Tibial nerve (tissue), 4 donors: ENCODE measurements at regions not wholly inside any gene's neighbourhood (a gene's known extent, or its start where the extent isn't known, plus 50 kb on each side); places are given as distances from the start of the nearest gene placed in this dataset.
A peak's percentile ranks its signal among the peaks of the same experiment; 100 is the strongest.

Experiments used
- DNase-seq, 2 donors: peaks; one replicate each; pipeline ENCODE4 v3.0.0-alpha.2; 2019; ENCODE audit warnings: low spot score in 2 of 2
- H3K27ac ChIP-seq, 4 donors: fragments of 200-600 bp; sonication (generic) in 3 of 4; one replicate each; pipeline ENCODE4 v1.5.1; 2017 to 2019; ENCODE audit warnings: mild to moderate bottlenecking in 1 of 4
- H3K27me3 ChIP-seq, 2 donors: fragments of 200-600 bp; sonication (generic) in 1 of 2; one replicate each; pipeline versions ENCODE4 v1.5.1 to v1.6.0; 2017 to 2019
- H3K36me3 ChIP-seq, 3 donors: fragments of 200-600 bp; sonication (generic); one replicate each; pipeline ENCODE4 v1.5.1; 2018 to 2019
- H3K4me1 ChIP-seq, 4 donors: fragments of 200-600 bp; sonication (generic) in 3 of 4; one replicate each; pipeline ENCODE4 v1.5.1; 2017 to 2019
- H3K4me3 ChIP-seq, 4 donors: fragments of 200-600 bp; sonication (generic) in 3 of 4; one replicate each; pipeline ENCODE4 v1.5.1; 2017 to 2019; ENCODE audit warnings: mild to moderate bottlenecking in 1 of 4, moderate library complexity in 1 of 4
- H3K9me3 ChIP-seq, 4 donors: fragments of 200-600 bp; sonication (generic) in 3 of 4; one replicate each; pipeline ENCODE4 v1.5.1; 2017 to 2019
- CTCF ChIP-seq, 5 experiments: fragments of 200-600 bp in 3 of 5; fragments of 450-650 bp in 2 of 5; sonication (generic) in 3 of 5; IDR thresholded peaks; one replicate each; pipeline ENCODE4 v1.5.1; 2016 to 2019; ENCODE audit warnings: antibody characterized with exemption in 5 of 5, mild to moderate bottlenecking in 3 of 5, moderate library complexity in 2 of 5
- EP300 ChIP-seq, 2 donors: sonication (generic); formaldehyde crosslinking; IDR thresholded peaks; one replicate each; pipeline ENCODE4 v1.6.1; 2017; ENCODE audit warnings: antibody characterized with exemption in 2 of 2, mild to moderate bottlenecking in 1 of 2
- POLR2A ChIP-seq, 2 donors: fragments of 450-650 bp; IDR thresholded peaks; one replicate each; pipeline ENCODE4 v1.6.1; 2017; ENCODE audit warnings: antibody characterized with exemption in 2 of 2, mild to moderate bottlenecking in 2 of 2, moderate library complexity in 2 of 2
- WGBS, 2 donors: methylation state at CpG; one replicate each; pipeline ENCODE4 v1.1.5; 2018; 5-methylcytosine and 5-hydroxymethylcytosine counted together

GRCh38 chr4:128720270-128720669 is 89.2 kb upstream of the JADE1 start:
- Histone ChIP-seq H3K36me3 (no peaks in the 10 kb centered on the region), H3K27me3 (no peaks in the 10 kb centered on the region), H3K4me1 (peaks cover 0 to 6% (median 0%) of the 10 kb centered on the region in 4 donors), H3K9me3 (no peaks in the 10 kb centered on the region), H3K27ac (no peak overlapping the region), H3K4me3 (no peak overlapping the region)
- TF ChIP-seq CTCF (IDR thresholded peaks at IDR 0.05): no peak
- TF ChIP-seq POLR2A (IDR thresholded peaks at IDR 0.05): no peak
- TF ChIP-seq EP300 (IDR thresholded peaks at IDR 0.05): no peak
- no peak for DNase-seq
- WGBS, 2 donors: 87 to 89% methylated on average over 4 of the region's 4 CpGs

- no peaks in the 10 kb centered on the region for H3K27me3 ChIP-seq
- H3K4me1 ChIP-seq: peaks cover 0 to 6% (median 0%) of the 10 kb centered on the region in 4 donors
- 72 to 83% methylated on average over 1 of the region's 1 CpG for WGBS, 2 donors
- H3K27ac ChIP-seq: no peak overlapping the region
- H3K4me3 ChIP-seq: no peak overlapping the region
- no peaks in the 10 kb centered on the region for H3K36me3 ChIP-seq
- TF ChIP-seq EP300 (IDR thresholded peaks at IDR 0.05) (no peak), CTCF (IDR thresholded peaks at IDR 0.05) (no peak), POLR2A (IDR thresholded peaks at IDR 0.05) (no peak)
- no peak for DNase-seq
- no peaks in the 10 kb centered on the region for H3K9me3 ChIP-seq
Observed at GRCh38 chr4:128718768-128719167, 90.7 kb upstream of the JADE1 start.

GRCh38 chr4:128716338-128716737 is 93.2 kb upstream of the JADE1 start:
- Histone ChIP-seq H3K4me1 (peaks cover 0 to 12% (median 0%) of the 10 kb centered on the region in 4 donors), H3K27ac (peak overlapping the region in 2 of 4 donors; percentile 58 to 71), H3K9me3 (no peaks in the 10 kb centered on the region), H3K4me3 (no peak overlapping the region), H3K36me3 (no peaks in the 10 kb centered on the region), H3K27me3 (no peaks in the 10 kb centered on the region)
- DNase-seq: peak; percentile 15 to 25
- TF ChIP-seq CTCF (IDR thresholded peaks at IDR 0.05) (no peak), POLR2A (IDR thresholded peaks at IDR 0.05) (no peak), EP300 (IDR thresholded peaks at IDR 0.05) (no peak)
- WGBS, 2 donors: 50 to 55% methylated on average over 4 of the region's 4 CpGs

GRCh38 chr4:128715616-128716015 is 93.9 kb upstream of the JADE1 start:
- DNase-seq: no peak
- Histone ChIP-seq H3K4me1 (peaks cover 0 to 12% (median 0%) of the 10 kb centered on the region in 4 donors), H3K9me3 (no peaks in the 10 kb centered on the region), H3K27ac (peak overlapping the region in 2 of 4 donors; percentile 58 to 71), H3K36me3 (no peaks in the 10 kb centered on the region), H3K4me3 (no peak overlapping the region), H3K27me3 (no peaks in the 10 kb centered on the region)
- TF ChIP-seq EP300 (IDR thresholded peaks at IDR 0.05) (peak in 1 of 2 donors; percentile 5), CTCF (IDR thresholded peaks at IDR 0.05) (no peak), POLR2A (IDR thresholded peaks at IDR 0.05) (no peak)
- 69 to 70% methylated on average over 5 of the region's 5 CpGs for WGBS, 2 donors

GRCh38 chr4:128711361-128711760 is 98.1 kb upstream of the JADE1 start:
- WGBS, 2 donors: 64 to 73% methylated on average over 1 of the region's 1 CpG
- TF ChIP-seq EP300 (IDR thresholded peaks at IDR 0.05) (no peak), CTCF (IDR thresholded peaks at IDR 0.05) (no peak)
- Histone ChIP-seq H3K4me1 (peaks cover 0 to 6% (median 0%) of the 10 kb centered on the region in 4 donors), H3K4me3 (no peak overlapping the region), H3K27ac (no peak overlapping the region), H3K9me3 (no peaks in the 10 kb centered on the region), H3K27me3 (no peaks in the 10 kb centered on the region), H3K36me3 (no peaks in the 10 kb centered on the region)
- no peak for DNase-seq
